GM12874 (cell line): ENCODE measurements at regions not wholly inside any gene's neighbourhood (a gene's known extent, or its start where the extent isn't known, plus 50 kb on each side); places are given as distances from the start of the nearest gene placed in this dataset.

Experiments
- TF ChIP-seq, protein P1 (sequence below): IDR thresholded peaks from 2 replicates; pipeline ENCODE4 v1.5.1; 2011; ENCODE audit warnings: low read depth, mild to moderate bottlenecking, control low read depth, low read length, moderate library complexity; ENCODE audit not compliant: insufficient read depth

GRCh38 chr1:209207701-209208286 lies 375.7 kb upstream of the CAMK1G start:
- TF ChIP-seq, protein P1, sequence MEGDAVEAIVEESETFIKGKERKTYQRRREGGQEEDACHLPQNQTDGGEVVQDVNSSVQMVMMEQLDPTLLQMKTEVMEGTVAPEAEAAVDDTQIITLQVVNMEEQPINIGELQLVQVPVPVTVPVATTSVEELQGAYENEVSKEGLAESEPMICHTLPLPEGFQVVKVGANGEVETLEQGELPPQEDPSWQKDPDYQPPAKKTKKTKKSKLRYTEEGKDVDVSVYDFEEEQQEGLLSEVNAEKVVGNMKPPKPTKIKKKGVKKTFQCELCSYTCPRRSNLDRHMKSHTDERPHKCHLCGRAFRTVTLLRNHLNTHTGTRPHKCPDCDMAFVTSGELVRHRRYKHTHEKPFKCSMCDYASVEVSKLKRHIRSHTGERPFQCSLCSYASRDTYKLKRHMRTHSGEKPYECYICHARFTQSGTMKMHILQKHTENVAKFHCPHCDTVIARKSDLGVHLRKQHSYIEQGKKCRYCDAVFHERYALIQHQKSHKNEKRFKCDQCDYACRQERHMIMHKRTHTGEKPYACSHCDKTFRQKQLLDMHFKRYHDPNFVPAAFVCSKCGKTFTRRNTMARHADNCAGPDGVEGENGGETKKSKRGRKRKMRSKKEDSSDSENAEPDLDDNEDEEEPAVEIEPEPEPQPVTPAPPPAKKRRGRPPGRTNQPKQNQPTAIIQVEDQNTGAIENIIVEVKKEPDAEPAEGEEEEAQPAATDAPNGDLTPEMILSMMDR = peak; percentile 78

DNA sequence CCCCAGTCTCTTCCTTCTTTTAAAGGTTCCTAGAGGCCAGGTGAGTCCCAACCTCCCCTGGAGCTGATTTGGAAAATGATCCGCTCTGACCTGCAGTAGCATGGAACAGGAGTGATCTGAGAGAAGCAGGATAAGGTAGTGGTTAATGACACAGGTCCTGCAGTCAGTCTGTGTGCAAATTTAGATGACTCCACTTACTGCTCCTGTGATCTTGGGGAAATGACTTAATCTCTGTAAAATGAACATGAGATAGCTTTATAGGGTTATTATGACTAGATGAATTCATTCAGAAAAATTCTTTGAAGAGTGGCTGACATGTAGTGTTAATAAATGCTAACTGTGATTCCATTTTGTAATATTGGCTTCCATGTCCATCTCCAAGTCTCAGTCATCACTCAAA lies 374.9 kb upstream of the CAMK1G start:
- TF ChIP-seq, protein P1 = no peak

DNA sequence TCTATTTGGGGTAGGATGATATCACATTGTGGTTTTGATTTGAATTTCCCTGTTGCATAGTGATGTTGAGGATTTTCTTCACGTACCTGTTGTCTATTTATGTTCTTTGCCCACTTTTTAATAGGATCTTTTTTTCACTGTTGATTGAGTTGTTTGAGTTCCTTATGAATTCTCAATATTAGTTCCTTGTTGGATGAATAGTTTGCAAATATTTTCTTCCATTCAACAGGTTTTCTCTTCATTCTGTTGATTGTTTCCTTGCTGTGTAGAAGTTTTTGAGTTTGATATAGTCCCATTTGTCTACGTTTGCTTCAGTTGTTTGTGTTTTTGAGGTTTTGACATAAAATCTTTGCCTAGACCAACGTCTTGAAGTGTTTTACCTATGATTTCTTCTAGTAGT lies 369.5 kb upstream of the CAMK1G start:
- TF ChIP-seq, protein P1 = no peak

- TF ChIP-seq, protein P1 = no peak
Measured at GRCh38 chr1:209215826-209216225, 367.7 kb upstream of the CAMK1G start.

- TF ChIP-seq, protein P1 = no peak
Measured at GRCh38 chr1:209218113-209218512, 365.4 kb upstream of the CAMK1G start.

GRCh38 chr1:209218981-209219380 lies 364.5 kb upstream of the CAMK1G start:
- TF ChIP-seq, protein P1 = no peak

GRCh38 chr1:209219791-209220524 lies 363.6 kb upstream of the CAMK1G start:
- TF ChIP-seq, protein P1 = no peak
